Adrenal gland (tissue), 5 donors: ENCODE measurements at regions not wholly inside any gene's neighbourhood (a gene's known extent, or its start where the extent isn't known, plus 50 kb on each side); places are given as distances from the start of the nearest gene placed in this dataset.

Experiments
- CTCF ChIP-seq, 6 experiments: fragments of 450-650 bp in 4 of 6; fragments of 200-600 bp in 2 of 6; sonication (generic) in 1 of 6; IDR thresholded peaks; 1 replicate in 5 of 6; 2 replicates in 1 of 6; pipeline versions ENCODE4 v1.5.1 to v1.8.0; 2016 to 2021; ENCODE audit warnings: antibody characterized with exemption in 6 of 6, mild to moderate bottlenecking in 2 of 6, moderate library complexity in 1 of 6
- POLR2A ChIP-seq, 2 donors: fragments of 450-650 bp; IDR thresholded peaks; one replicate each; pipeline ENCODE4 v1.6.1; 2017; ENCODE audit warnings: antibody characterized with exemption in 2 of 2, mild to moderate bottlenecking in 2 of 2, moderate library complexity in 1 of 2
- donor health status: DM: no; HTN: no; CAD: no.

- no peak for TF ChIP-seq CTCF (IDR thresholded peaks at IDR 0.05)
- no peak for TF ChIP-seq POLR2A (IDR thresholded peaks at IDR 0.05)
These were observed 1398.6 kb upstream of the C9orf72 start for GRCh38 chr9:28971881-28972280.
